Calu3 (cell line): ENCODE measurements at regions not wholly inside any gene's neighbourhood (a gene's known extent, or its start where the extent isn't known, plus 50 kb on each side); places are given as distances from the start of the nearest gene placed in this dataset.

ENCODE experiments used
- BruUV-seq: library from RNA; stranded (reverse); fragments of 400-500 nt; replicated peaks from 2 replicates; lab custom pipeline; 2021; lab: Mats Ljungman, UMichigan
- CTCF ChIA-PET: fragments of 300-600 bp; sonication (Branson Sonifier 250); formaldehyde crosslinking; loops from one replicate; lab custom pipeline; 2022; ENCODE audit warnings: antibody characterized with exemption; lab: Charles Lee
- DNase-seq: peaks from one replicate; pipeline ENCODE4 v3.0.0; 2022
- H3K27ac Mint-ChIP-seq: one replicate; pipeline ENCODE4 v1.8.0; 2022; ENCODE audit warnings: mixed read lengths; ENCODE audit not compliant: unreplicated experiment
- H3K27me3 Mint-ChIP-seq: one replicate; pipeline ENCODE4 v1.8.0; 2022; ENCODE audit warnings: mixed read lengths; ENCODE audit not compliant: unreplicated experiment
- H3K36me3 Mint-ChIP-seq: one replicate; pipeline ENCODE4 v1.8.0; 2022; ENCODE audit warnings: mild to moderate bottlenecking, moderate library complexity, mixed read lengths; ENCODE audit not compliant: insufficient read depth, unreplicated experiment
- H3K4me1 Mint-ChIP-seq: one replicate; pipeline ENCODE4 v1.8.0; 2022; ENCODE audit warnings: mild to moderate bottlenecking, low read depth, mixed read lengths; ENCODE audit not compliant: unreplicated experiment
- H3K4me3 Mint-ChIP-seq: one replicate; pipeline ENCODE4 v1.8.0; 2022; ENCODE audit warnings: mild to moderate bottlenecking, low read depth, moderate library complexity, mixed read lengths; ENCODE audit not compliant: unreplicated experiment
- H3K9me3 Mint-ChIP-seq: one replicate; pipeline ENCODE4 v1.8.0; 2022; ENCODE audit warnings: low read depth, mixed read lengths; ENCODE audit not compliant: unreplicated experiment
- CTCF ChIP-seq: fragments of 200-600 bp; IDR thresholded peaks from one replicate; pipeline ENCODE4 v1.8.0; 2022; ENCODE audit warnings: antibody characterized with exemption; ENCODE audit not compliant: unreplicated experiment
- intact Hi-C: fragments of 100-400 bp; cut with micrococcal nuclease; formaldehyde crosslinking; loops from one replicate; pipeline ENCODE4 v1.10.0; 2022; ENCODE audit not compliant: unreplicated experiment

- no peak for TF ChIP-seq CTCF
- no TSS peak for BruUV-seq
- Mint-ChIP-seq H3K4me3 (no peak overlapping the region), H3K4me1 (no peaks in the 10 kb centered on the region), H3K9me3 (no peaks in the 10 kb centered on the region), H3K27ac (no peak overlapping the region), H3K27me3 (no peaks in the 10 kb centered on the region), H3K36me3 (no peaks in the 10 kb centered on the region)
- intact Hi-C loops, result no loop called here
- CTCF ChIA-PET, result interaction anchor here (1.4 kb wide), 1 partner anchor 11 kb away, joined by 3 read pairs; no protein-coding TSS in a partner anchor
- no peak for DNase-seq
Measured at GRCh38 chr13:34012382-34012781, 194.4 kb downstream of the RFC3 start.

- intact Hi-C loops, result no loop called here
- TF ChIP-seq CTCF, result no peak
- H3K27me3 Mint-ChIP-seq, result no peaks in the 10 kb centered on the region
- CTCF ChIA-PET, result interaction anchor here (1.4 kb wide), 1 partner anchor 10 kb away, joined by 3 read pairs; no protein-coding TSS in a partner anchor
- no peak for DNase-seq
- H3K4me1 Mint-ChIP-seq, result no peaks in the 10 kb centered on the region
- no peaks in the 10 kb centered on the region for H3K36me3 Mint-ChIP-seq
- H3K4me3 Mint-ChIP-seq, result no peak overlapping the region
- no TSS peak for BruUV-seq
- H3K9me3 Mint-ChIP-seq, result no peaks in the 10 kb centered on the region
- H3K27ac Mint-ChIP-seq, result no peak overlapping the region
Measured at GRCh38 chr13:34013061-34013460, 195.1 kb downstream of the RFC3 start.

- BruUV-seq, result no TSS peak
- H3K27ac Mint-ChIP-seq, result no peak overlapping the region
- no peaks in the 10 kb centered on the region for H3K27me3 Mint-ChIP-seq
- CTCF ChIA-PET, result no interaction called here
- H3K36me3 Mint-ChIP-seq, result no peaks in the 10 kb centered on the region
- TF ChIP-seq CTCF, result no peak
- DNase-seq, result no peak
- no peak overlapping the region for H3K4me3 Mint-ChIP-seq
- H3K4me1 Mint-ChIP-seq, result no peaks in the 10 kb centered on the region
- peaks cover 7% of the 10 kb centered on the region for H3K9me3 Mint-ChIP-seq
- intact Hi-C loops, result no loop called here
Measured at GRCh38 chr13:34017231-34017630, 199.3 kb downstream of the RFC3 start.

- Mint-ChIP-seq H3K4me1 (no peaks in the 10 kb centered on the region), H3K36me3 (no peaks in the 10 kb centered on the region), H3K27me3 (no peaks in the 10 kb centered on the region), H3K27ac (no peak overlapping the region), H3K4me3 (no peak overlapping the region), H3K9me3 (peaks cover 7% of the 10 kb centered on the region)
- CTCF ChIA-PET, result no interaction called here
- DNase-seq, result no peak
- intact Hi-C loops, result no loop called here
- no peak for TF ChIP-seq CTCF
- BruUV-seq, result no TSS peak
Measured at GRCh38 chr13:34019870-34020269, 201.9 kb downstream of the RFC3 start.
